HG03457 (cell line): ENCODE measurements at regions not wholly inside any gene's neighbourhood (a gene's known extent, or its start where the extent isn't known, plus 50 kb on each side); places are given as distances from the start of the nearest gene placed in this dataset.
"Not testable (repeated sequence)": the region's sequence is repeated elsewhere in the genome, so short reads cannot be mapped to it uniquely, and the experiment has no call there.

Experiments used
- ATAC-seq: cut with Tn5 transposase; IDR thresholded peaks from one replicate; pipeline ENCODE4 v1.9.1; 2021; ENCODE audit warnings: moderate number of reproducible peaks; ENCODE audit not compliant: unreplicated experiment

DNA sequence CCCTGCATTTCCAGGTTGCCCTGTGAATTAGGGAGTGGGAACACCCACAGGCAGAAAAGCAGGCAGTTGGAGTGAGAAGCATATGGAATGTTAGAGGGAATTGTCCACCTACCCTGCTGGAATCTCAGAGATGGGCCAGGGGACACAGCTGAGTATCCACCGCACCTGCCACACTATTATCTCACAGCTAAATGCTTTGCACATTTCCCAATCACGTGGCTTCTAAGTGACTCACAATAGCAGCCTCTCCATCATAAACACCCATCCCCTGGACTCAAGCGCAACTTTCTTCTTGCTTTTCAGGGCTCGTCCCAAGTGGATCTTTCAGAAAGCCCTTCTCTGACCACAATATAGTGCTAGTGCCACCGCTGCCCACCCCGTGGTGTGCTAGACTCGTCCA lies 389.0 kb upstream of the LMCD1 start:
- ATAC-seq: no peak

- ATAC-seq: no peak
Observed at GRCh38 chr3:8113626-8114025, 388.0 kb upstream of the LMCD1 start.

DNA sequence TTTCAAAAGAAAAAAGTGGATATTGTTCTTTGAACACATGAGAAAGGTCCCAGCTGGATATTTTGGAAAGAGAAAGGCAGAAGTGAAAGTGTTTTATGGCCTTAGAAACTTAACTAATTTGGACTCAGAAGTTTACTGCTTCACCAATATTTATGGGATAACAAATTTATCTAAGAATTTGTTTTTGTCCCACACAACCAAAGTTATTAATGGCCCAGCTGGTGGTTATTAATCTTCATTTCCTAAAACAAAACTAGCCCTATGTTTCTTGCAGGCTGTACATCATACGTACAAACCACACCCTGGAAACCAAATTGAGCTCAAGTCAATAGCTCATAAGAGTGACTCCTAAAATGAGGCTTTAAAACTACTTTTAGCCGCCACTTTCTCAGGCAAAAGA lies 372.9 kb upstream of the LMCD1 start:
- ATAC-seq: no peak

DNA sequence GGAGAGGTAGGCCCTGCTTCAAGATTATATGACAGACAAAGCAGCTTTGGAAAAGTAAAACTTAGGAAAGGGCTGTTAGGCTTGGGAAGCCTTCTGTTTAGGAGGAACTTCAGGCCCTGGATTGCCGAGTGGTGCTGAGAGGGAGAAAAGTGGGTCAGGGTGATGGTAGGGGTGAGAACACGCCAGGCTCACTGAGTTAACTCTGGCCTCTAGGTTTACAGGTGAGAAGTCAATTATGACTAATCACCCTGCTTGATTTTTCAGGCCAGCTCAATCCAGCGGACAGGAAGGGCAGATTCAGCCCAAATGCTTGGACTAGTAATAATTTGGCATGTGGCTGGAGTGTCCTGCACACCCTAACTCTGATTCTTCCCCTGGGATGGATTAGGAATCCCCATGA lies 365.1 kb upstream of the LMCD1 start:
- ATAC-seq: no peak

DNA sequence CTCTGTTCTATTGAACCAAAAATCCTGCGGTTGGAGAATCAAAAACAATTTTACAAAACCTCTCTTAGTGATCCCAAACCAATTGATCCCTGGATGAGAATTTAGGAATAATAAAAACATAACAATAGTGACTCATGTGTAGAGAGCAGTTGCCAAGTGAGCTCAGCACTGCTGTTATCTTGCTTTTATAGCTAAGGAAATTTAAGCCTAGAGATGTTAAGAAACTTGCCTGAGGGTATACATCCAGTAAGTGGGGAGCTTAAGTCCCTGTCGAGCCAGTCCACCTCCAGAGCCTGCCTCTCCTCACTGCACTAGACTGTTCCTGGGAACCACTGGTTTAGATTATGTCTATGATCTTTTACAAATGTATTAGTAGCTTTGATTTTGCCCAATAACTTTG lies 358.4 kb upstream of the LMCD1 start:
- no peak for ATAC-seq

GRCh38 chr3:8145661-8146060 lies 356.0 kb upstream of the LMCD1 start:
- ATAC-seq: no peak

DNA sequence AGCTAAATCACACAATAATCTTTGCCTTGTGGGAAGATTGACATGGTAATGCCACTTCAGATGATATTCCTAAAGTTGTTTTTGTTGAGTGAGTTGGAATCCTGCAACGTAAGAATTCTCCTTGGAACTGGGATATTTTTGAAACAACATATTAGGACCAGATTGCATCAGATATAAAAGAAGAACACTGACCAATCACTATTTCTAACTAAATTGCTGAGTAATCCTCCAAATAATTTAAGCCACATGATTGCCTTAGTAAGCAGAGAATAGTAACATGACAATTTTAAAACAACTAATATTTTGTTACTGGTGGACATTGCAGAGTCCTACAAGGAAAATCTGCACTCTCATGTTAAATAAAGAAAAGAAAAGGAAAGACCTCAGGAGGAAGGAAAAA lies 353.9 kb upstream of the LMCD1 start:
- ATAC-seq: no peak

DNA sequence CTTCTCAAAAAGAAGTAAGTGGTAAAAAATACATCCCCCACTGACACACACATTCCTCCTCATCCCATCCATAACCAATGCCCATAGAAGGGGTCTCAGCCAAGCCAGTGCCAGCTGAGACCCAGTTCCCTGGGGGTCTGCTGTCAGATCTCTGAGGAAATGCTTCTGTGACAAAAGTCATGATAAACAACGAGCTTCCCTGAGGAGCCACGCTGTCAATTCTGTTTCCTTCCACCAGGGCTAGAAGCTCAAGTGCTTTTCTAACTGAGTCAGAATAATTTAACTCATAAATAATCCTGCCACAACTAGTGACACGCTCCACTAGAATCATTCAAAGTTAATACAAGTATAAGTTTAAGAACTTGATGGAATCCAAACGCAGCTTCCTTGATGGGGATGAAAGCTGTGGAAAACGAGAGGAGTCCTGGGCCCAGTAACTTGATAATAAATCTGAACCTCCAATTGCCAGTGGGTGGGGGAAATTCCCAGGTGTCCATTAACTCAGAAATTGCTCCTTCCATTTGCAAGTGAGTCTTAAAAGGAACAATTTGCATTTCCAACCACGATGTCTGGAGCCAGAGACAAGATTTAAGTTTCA lies 348.7 kb upstream of the LMCD1 start:
- no peak for ATAC-seq

- no peak for ATAC-seq
Observed at GRCh38 chr3:8153800-8154199, 347.8 kb upstream of the LMCD1 start.

- no peak for ATAC-seq
Observed at GRCh38 chr3:8154617-8155016, 347.0 kb upstream of the LMCD1 start.

DNA sequence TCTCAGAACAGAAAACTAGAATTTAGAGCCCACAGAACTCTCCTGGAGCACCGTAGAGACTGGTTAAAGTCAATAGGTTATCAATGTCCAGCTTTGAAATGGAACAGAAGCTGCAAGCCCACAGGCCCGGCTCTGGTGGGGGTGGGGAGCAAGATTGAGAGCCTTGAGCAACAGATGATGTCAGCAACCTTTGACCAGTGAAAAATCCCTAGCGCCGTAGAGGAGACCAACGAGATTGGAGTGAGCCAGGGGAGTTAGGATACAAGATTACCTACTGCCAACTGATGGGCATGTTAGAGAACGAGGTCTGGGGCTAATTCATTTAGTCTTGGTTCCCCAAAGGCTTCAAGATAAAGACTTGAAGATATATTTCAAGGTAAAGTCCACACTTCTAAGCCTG lies 345.5 kb upstream of the LMCD1 start:
- no peak for ATAC-seq

- no peak for ATAC-seq
Observed at GRCh38 chr3:8156831-8157230, 344.8 kb upstream of the LMCD1 start.

DNA sequence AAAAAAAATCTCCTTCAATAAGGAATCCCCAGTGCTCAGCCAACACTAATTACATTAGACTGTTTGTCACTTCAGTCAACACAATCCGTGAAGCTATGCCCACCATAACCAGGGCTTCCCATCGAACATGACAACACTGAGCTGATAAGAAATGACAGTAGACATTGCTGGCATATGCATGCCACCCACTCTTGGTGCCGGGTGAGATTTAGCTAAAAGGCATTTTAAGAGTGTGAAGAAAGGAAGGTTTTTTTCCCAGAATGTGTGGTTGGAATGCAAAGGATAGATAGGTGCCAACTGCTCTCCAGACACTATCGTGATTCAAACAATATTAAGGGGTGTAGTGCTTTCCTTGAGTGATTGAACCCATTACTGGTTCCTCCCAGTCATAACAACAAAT lies 344.0 kb upstream of the LMCD1 start:
- no peak for ATAC-seq

DNA sequence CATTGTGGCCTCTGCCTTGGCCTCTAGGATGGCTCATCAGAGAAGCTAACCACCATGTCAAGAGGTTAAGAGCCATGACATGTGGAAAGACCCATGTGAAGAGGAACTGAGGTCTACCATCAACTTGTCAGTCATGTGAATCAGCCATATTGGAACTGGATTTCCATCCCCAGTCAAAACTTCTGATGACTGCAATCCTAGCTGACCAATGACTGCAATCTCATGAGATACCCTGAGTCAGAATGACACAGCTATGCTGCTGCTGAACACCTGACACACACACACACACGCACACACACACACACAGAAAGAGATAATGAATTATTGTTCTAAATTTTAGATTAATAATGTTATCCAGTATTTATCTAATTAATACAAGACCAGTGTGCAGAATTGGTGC lies 337.5 kb upstream of the LMCD1 start:
- ATAC-seq: no peak

- no peak for ATAC-seq
Observed at GRCh38 chr3:8166014-8166413, 335.6 kb upstream of the LMCD1 start.

GRCh38 chr3:8170971-8171508 lies 330.6 kb upstream of the LMCD1 start:
- ATAC-seq: no peak

GRCh38 chr3:8173892-8174291 lies 327.7 kb upstream of the LMCD1 start:
- ATAC-seq: no peak

GRCh38 chr3:8176759-8177483 lies 324.7 kb upstream of the LMCD1 start:
- ATAC-seq: not testable (repeated sequence)

DNA sequence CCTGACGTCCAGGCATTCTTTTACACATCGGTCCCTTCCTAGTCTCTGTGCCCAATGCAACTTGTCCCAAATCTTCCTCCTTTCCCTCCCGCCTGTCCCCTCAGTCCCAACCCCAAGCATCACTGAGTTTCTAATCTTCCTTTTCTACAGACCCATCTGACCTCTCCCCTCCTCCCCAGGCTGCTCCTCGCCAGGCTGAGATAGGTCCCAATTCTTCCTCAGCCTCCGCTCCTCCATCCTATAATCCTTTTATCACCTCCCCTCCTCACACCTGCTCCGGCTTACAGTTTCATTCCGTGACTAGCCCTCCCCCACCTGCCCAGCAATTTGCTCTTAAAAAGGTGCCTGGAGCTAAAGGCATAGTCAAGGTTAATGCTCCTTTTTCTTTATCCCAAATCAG lies 323.1 kb upstream of the LMCD1 start:
- not testable (repeated sequence) for ATAC-seq

DNA sequence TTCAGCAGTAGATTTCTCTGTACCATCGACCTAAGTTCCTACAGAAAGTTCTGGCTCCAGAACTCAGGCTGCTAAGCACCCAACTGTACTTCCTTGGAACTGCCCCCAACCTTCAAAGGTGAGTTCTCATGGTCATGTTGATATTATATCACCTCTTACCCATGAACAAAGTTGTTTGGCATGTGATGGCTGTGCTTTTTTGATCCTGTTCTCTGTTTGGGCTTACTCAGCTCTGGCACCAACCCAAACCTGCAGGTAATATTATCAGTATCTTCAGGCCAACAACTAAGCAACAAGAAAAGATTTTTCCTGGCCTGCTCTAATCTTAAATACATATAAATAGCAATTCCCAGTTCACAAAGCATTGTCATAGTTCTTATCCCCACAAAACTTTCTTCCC lies 318.7 kb upstream of the LMCD1 start:
- no peak for ATAC-seq

DNA sequence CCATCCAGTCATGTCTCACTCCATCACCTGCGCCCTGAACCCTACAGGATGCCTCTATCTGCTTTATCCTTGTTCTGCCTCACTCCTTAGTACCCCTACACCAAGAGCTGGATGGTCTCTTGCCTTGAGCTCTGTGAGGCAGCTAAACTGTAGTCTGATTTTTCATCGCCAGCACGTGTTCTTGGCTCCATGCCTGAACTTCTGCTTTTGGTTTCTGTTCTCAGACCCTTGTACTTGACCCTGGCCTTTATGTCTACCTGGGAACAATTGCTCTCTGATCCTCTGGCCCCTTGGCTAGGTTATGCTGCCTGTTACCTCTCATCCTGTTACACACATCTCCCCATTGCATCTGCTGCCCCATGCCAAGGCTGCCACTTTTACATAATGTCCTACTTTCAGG lies 318.0 kb upstream of the LMCD1 start:
- no peak for ATAC-seq

GRCh38 chr3:8186213-8186612 lies 315.4 kb upstream of the LMCD1 start:
- ATAC-seq: no peak

DNA sequence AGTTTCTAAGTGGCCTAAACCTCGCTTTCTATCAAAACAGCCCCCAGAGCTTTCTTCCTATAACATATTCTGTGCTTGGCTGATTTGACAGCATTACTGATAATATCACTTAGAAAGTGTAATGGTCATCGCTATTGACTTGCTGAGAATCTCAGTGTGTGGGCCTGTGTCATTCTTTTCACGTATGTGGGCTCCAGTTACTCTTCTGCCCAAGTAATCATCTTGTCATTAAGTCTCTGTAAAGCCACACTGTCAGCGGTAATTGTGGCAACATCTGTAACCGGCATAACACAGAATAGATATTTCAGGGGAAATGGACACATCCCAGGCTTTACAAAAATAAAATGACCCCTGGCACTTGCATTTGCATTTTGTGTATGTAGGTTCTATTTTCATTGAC lies 313.6 kb upstream of the LMCD1 start:
- no peak for ATAC-seq
